ENCODE measurements at regions not wholly inside any gene's neighbourhood (a gene's known extent, or its start where the extent isn't known, plus 50 kb on each side); places are given as distances from the start of the nearest gene placed in this dataset.

DNA sequence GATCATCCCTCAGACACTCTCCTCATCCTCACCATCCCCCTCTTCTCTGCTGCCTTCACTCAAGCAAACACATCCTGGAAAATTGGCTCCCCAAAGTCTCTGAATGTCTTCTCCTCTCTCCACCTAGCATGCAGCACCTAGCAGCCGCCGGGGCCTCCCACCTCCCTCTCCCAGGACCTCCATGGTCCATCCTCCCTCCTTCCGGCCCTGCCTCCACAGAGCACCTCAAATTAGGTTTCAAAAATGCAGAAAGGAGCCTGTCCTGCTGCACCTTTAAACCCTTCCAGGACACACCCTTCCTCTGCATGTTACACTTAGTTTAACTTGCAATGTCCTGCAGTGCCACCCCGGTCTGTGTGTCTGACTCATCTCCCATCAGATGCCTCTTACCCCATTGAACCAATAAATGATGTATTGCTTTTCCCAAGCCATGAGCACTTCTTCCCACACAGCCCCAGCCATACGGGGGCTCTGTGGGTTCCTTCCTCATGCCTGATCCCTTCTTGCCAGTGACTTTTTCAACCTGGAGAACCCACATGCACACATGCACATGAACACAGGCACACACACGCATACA, 582.5 kb upstream of the MGMT start:
- FAIRE-seq, result no peak

GRCh38 chr10:128885573-128886555, 581.2 kb upstream of the MGMT start:
- no peak for FAIRE-seq

GRCh38 chr10:128887856-128888255, 579.2 kb upstream of the MGMT start:
- no peak for FAIRE-seq

GRCh38 chr10:128892005-128892404, 575.0 kb upstream of the MGMT start:
- no peak for FAIRE-seq

- FAIRE-seq, result no peak
Observed at GRCh38 chr10:128894641-128895040, 572.4 kb upstream of the MGMT start.

DNA sequence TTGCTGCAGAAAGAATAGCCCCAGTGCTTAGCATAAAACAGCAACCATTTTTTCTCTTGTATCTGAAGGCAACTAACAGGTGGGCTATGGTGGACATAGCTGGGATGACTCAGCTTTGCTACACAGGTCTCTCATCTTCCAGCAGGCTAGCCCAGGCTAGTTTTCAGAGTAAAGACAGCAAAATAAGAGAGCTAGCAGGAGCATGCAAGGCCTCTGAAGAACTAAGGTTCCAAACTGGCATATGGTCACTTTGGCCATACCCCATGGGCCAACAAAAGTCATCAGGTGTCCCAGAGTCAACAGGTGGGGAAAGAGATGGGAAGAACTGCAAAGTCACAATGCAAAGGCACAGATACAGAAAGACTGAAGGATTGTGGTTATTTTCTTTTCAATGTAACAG, 571.6 kb upstream of the MGMT start:
- no peak for FAIRE-seq

GRCh38 chr10:128896116-128896795, 570.8 kb upstream of the MGMT start:
- FAIRE-seq, result peak; percentile 54

DNA sequence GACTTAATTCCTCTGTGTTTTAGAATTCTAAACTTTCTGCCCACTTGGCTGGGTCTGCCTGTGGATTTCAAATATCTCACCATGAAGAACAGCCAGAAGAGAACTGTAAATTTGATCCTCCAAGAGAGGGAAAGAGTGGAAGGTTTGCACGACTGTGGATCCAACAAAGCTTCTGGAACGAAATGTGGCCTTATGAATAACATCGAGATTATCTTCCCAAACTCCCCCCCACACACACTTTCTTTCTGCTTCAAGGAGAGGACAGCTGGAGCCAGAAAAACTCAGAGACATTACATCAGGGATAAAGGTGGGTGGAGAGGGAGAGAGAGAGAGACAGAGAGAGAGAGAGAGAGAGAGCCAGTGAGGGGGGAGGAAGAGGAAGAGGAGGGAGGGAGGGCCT, 570.1 kb upstream of the MGMT start:
- no peak for FAIRE-seq

GRCh38 chr10:128897401-128898129, 569.5 kb upstream of the MGMT start:
- FAIRE-seq, result no peak

GRCh38 chr10:128898133-128898915, 568.7 kb upstream of the MGMT start:
- no peak for FAIRE-seq

DNA sequence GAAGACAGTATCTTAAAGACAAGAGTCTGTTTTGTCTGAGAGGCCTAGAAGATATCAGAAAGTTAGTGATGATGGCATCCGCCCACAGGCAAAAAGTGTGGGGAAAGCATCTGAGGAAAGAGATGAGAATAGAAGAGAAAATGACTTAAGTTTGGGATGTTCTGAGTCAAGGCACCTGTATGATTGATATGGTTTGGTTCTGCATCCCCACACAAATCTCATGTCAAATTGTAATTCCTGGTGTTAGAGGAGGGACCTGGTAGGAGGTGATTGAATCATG, 568.2 kb upstream of the MGMT start:
- FAIRE-seq, result no peak

DNA sequence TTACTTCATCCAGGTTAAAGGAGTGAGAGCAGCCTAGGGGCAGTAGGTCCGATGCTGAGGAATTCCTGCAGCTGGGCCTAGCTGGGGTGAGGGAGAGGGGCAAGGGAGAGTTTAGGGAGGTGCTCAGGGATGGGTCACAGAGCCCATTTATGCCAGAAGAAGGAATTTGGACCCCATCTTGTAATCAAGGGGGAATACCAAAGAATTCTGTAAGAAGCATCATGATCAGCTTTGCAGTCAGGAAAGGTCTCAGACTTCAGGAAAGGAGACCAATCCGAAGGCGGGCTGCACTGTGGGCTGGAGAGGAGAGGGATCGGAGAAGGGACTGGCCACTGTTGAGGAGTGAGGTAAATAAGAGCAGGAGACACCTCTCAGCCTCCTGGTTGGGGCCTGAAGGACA, 566.6 kb upstream of the MGMT start:
- FAIRE-seq, result no peak

- FAIRE-seq, result peak; percentile 68
Observed at GRCh38 chr10:128901236-128901635, 565.8 kb upstream of the MGMT start.

DNA sequence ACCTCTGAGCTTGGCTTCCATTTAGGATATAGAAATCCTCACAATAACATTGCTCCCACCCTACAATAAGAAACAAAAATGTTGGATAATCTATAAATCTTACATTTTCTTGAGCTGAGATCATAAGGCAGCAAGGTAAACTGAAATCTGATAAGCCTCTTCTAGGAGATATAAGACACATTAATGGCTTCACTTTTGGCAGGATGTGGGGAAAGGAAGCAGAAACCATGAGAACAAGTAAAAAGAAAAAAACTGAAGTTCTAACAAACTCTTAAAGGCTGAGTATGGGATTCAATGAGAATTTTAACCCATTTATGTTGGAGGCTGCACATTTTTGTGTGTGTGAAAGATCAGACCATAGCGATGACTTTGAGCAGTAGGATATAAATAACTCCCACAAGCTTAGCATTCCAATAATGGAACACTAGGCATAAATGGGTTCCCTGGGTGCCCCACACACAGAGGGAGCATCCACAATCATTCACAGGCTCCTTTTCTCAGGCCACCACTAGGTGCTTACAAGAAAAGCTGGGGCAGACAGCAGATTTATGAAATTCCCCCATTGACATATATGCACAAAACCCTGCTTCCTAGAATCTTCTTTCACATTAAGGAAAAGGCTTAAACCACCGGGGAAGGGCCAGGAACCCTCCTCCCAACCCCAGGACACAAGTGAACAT, 564.9 kb upstream of the MGMT start:
- no peak for FAIRE-seq

- FAIRE-seq, result no peak
Observed at GRCh38 chr10:128907155-128907941, 559.7 kb upstream of the MGMT start.

- FAIRE-seq, result no peak
Observed at GRCh38 chr10:128908099-128908498, 558.9 kb upstream of the MGMT start.

DNA sequence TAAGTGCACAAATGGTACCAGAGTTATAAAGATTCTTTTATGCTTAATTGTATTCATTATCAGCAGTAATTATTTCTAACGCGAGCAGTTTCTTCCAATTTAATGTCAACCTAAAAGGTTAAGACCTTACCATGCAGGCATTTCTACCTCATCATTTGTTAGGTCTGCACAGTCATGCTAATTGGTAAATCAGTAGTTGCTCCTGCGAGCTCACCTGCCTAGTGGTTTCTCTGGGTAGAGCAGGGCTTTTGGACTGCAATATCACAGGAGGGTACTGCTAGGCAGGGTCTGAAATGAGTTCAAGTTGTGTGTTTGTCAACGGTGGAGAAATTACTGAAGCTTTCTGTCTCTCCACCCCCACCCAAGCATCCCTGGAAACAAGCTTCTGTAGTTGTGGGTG, 558.5 kb upstream of the MGMT start:
- no peak for FAIRE-seq

DNA sequence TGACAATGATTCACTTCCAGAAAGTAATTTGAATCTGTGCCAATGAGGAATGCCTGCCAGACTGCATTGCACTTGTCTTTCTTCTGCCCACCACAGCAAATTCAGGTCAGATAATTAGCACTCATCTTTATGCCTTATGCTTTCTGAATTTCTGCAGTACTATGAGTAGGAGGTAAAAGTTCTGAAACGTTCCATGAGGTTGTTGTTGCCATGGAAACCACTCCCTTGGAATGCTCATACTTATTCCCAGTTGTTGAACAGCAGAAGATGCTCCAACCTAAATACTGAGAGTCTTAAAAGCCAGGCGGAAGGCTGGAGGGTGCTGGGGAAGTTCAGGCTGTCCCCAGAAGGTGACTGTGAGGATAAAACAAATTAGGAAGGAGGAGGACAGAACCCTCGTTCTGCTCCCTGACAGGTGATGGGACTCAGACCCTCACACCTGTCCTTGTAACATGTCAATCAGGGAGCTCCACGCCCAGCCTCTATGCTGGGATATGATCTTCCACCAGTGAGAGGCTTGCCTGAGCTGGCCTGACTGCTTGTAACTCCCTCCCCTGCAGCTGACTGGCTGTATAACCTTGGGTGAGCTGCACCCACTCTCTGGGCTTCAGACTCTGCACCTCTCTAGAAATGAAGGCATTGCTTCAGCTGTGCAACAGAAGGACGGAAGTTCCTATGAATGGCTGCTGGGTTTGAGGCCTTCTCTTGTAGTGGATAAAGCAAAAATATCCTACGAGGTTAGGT, 554.3 kb upstream of the MGMT start:
- FAIRE-seq, result no peak

DNA sequence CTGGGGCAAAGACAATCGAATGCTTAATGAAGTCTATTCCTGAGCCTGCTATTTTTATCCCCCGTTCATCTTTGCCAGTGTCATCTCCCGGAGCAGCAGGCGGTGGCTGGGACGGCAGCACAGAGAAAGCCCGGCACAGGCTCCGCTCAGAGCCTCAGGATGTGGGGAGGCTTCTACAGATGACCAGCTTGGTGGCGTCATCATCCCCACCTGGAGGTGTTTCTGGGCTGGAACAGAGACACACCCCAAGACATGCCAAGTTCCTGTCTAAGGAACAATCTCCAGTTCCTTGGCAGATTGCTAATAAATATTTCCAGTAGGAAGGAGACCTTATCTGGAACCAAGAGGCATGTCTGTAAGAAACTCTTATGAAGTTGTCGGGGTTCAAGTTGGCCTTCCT, 552.4 kb upstream of the MGMT start:
- no peak for FAIRE-seq

DNA sequence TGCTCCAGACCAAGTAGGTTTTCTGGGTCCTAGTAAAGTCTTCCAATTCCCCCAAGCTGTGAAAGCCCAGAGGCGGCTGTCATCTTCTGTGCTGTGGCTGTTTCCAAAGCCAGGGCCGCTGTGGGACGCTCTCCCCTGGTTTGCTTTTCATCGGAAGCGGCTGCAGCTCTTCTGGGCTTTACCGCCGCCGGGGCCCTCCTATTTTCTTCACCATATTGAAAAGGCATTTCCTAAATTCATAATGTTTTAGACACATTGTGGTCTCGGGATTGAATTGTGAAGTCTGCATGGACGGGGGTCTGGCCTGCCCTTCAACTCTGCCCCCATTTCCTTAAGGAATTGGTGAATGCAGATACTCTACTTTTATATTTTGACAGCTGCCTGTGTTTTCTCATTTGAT, 551.4 kb upstream of the MGMT start:
- no peak for FAIRE-seq

Measured in endometrium (tissue), 2 donors.